ENCODE measurements at regions not wholly inside any gene's neighbourhood (a gene's known extent, or its start where the extent isn't known, plus 50 kb on each side); places are given as distances from the start of the nearest gene placed in this dataset.

DNA sequence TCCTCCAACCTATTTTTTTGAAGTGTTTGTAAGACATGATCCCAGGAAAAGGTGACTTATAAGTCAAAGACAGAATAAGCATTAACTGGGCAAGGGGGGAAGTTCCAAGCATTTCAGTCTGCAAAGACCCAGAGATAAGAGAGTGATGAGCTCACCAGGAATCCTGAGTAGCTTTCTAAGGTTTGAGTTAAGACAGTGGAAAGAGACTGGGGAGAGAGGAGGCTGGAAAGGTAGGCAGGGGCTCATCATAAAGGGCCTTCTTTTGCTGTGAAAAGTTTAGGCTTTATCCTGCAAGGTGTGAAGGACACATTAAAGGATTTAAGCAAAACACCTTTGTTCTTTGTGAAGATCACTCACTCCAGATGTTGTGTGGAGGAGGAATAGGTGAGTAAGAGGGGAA is 438.8 kb downstream of the CHL1 start:
- TF ChIP-seq, protein P1, sequence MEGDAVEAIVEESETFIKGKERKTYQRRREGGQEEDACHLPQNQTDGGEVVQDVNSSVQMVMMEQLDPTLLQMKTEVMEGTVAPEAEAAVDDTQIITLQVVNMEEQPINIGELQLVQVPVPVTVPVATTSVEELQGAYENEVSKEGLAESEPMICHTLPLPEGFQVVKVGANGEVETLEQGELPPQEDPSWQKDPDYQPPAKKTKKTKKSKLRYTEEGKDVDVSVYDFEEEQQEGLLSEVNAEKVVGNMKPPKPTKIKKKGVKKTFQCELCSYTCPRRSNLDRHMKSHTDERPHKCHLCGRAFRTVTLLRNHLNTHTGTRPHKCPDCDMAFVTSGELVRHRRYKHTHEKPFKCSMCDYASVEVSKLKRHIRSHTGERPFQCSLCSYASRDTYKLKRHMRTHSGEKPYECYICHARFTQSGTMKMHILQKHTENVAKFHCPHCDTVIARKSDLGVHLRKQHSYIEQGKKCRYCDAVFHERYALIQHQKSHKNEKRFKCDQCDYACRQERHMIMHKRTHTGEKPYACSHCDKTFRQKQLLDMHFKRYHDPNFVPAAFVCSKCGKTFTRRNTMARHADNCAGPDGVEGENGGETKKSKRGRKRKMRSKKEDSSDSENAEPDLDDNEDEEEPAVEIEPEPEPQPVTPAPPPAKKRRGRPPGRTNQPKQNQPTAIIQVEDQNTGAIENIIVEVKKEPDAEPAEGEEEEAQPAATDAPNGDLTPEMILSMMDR (IDR thresholded peaks at IDR 0.05): no peak
- H3K36me3 ChIP-seq (ENCODE audit: low read depth): no peaks in the 10 kb centered on the region
- no peaks in the 10 kb centered on the region for H3K4me1 ChIP-seq (ENCODE audit: low read depth)
- intact Hi-C loops (cut with DNase I, micrococcal nuclease): no loop called here
- H3K9me3 ChIP-seq: no peaks in the 10 kb centered on the region
- no peak overlapping the region for H3K4me3 ChIP-seq
- DNase-seq: no peak
- no peak for ATAC-seq

DNA sequence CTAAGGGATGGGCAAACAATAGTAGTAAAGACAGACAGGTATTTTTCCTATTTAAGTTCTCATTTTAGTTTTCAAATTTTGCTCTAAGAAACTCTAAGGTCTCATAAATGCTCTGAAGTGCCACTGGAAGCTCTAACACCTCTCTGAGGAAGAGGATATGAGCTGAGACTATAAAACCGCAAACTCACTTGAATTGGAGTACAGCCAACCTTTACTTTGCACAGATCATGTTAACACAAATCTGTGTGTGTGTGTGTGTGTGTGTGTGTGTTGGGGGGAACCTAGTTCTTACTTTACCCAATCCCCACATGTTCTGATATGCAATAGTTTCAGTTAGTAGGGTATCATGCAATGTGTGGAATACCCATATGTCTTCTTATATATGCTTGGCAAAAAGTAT is 446.8 kb downstream of the CHL1 start:
- Histone ChIP-seq H3K4me3 (no peak overlapping the region), H3K9me3 (no peaks in the 10 kb centered on the region), H3K4me1 (ENCODE audit: low read depth) (no peaks in the 10 kb centered on the region), H3K36me3 (ENCODE audit: low read depth) (no peaks in the 10 kb centered on the region)
- TF ChIP-seq, protein P1 (IDR thresholded peaks at IDR 0.05): no peak
- ATAC-seq (no peak), DNase-seq (no peak)
- intact Hi-C loops (cut with DNase I, micrococcal nuclease): no loop called here

DNA sequence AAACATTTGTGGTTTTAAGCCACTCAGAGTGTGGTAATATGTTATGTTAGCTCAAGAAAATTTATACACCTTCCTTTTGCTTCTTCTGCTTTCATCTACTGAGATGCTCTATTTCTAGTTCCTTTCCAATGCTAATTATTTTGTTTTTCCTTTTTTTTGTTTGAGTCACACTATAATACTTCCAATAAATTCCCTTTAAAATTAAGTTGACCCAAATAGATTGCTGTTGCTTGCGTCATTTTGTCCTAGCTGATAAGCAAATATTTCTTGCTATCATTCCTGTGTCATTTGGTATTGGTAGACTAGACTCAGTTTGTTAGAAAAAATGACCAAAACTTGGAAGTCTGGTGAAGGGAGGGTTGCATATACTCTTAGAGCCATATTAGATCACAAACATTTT is 437.0 kb upstream of the CNTN6 start:
- H3K36me3 ChIP-seq (ENCODE audit: low read depth): no peaks in the 10 kb centered on the region
- no peaks in the 10 kb centered on the region for H3K4me1 ChIP-seq (ENCODE audit: low read depth)
- H3K4me3 ChIP-seq: no peak overlapping the region
- no peak for DNase-seq
- intact Hi-C loops (cut with DNase I, micrococcal nuclease): no loop called here
- no peaks in the 10 kb centered on the region for H3K9me3 ChIP-seq
- ATAC-seq: no peak
- TF ChIP-seq, protein P1 (IDR thresholded peaks at IDR 0.05): no peak

DNA sequence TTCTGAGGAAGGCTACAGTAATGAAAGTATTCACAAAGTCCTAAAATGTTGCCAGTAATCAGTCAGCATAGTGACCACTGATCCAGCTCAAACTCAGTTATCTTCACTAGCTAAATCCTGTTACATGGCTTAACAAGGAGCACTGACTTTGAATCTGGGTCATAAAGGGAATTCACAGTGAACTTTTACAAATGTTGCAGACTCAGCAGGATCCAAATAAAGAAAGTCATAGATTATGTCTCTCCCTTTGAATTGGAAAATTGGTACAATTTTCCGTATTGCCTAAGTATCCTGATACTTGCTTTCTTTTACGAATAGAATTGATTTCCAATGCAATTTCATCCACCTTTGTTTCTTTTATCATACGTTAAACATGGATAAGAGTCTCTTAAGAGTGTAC is 431.5 kb upstream of the CNTN6 start:
- Histone ChIP-seq H3K4me1 (ENCODE audit: low read depth) (no peaks in the 10 kb centered on the region), H3K9me3 (peaks cover 2% of the 10 kb centered on the region), H3K36me3 (ENCODE audit: low read depth) (no peaks in the 10 kb centered on the region), H3K4me3 (no peak overlapping the region)
- TF ChIP-seq, protein P1 (IDR thresholded peaks at IDR 0.05): no peak
- intact Hi-C loops (cut with DNase I, micrococcal nuclease): no loop called here
- no peak for ATAC-seq
- DNase-seq: no peak

DNA sequence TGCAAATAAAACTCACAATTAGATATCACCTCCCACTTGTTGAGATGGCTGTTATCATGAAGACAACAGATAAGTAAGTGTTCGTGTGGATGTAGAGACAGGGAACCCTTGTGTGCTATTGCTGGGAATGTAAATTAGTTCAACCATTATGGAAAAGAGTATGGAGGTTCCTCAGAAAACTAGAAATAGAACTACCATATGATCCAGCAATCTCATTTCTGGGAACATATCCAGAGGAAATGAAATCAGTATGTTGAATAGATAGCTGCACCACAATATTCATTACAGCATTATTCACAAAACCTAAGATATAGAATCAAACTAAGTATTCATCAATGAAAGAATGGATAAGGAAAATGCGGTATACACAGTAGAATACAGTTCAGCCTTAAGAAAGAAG is 418.7 kb upstream of the CNTN6 start:
- TF ChIP-seq, protein P1 (IDR thresholded peaks at IDR 0.05): no peak
- H3K9me3 ChIP-seq: peaks cover 15% of the 10 kb centered on the region
- H3K4me3 ChIP-seq: no peak overlapping the region
- H3K4me1 ChIP-seq (ENCODE audit: low read depth): no peaks in the 10 kb centered on the region
- intact Hi-C loops (cut with DNase I, micrococcal nuclease): no loop called here
- ATAC-seq: no peak
- no peaks in the 10 kb centered on the region for H3K36me3 ChIP-seq (ENCODE audit: low read depth)
- no peak for DNase-seq

DNA sequence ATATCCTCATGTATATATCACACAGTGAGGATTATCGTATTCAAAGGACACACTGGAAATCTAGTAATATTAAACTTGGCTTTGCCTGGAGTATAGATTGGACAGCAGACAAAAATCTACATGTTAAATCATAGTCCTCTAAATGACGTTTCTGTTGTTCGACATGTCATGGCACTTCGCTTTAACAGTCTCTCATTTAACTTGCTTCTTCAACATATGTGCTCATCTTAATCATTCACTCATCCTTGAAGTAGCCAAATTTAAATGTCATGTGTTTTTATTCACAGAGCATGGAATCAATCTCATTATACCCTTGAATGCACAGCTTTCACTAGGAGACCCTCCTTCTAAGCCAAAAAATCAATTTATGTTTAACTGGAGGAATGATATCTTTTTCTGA is 417.0 kb upstream of the CNTN6 start:
- Histone ChIP-seq H3K9me3 (peaks cover 12% of the 10 kb centered on the region), H3K4me1 (ENCODE audit: low read depth) (no peaks in the 10 kb centered on the region), H3K36me3 (ENCODE audit: low read depth) (no peaks in the 10 kb centered on the region), H3K4me3 (no peak overlapping the region)
- TF ChIP-seq, protein P1 (IDR thresholded peaks at IDR 0.05): no peak
- no peak for ATAC-seq
- DNase-seq: no peak
- intact Hi-C loops (cut with DNase I, micrococcal nuclease): no loop called here

Data from mucosa of descending colon (tissue), 3 donors.